GM21723 (cell line): ENCODE measurements at regions not wholly inside any gene's neighbourhood (a gene's known extent, or its start where the extent isn't known, plus 50 kb on each side); places are given as distances from the start of the nearest gene placed in this dataset.

Experiments used
- ATAC-seq: cut with Tn5 transposase; IDR thresholded peaks from one replicate; pipeline ENCODE4 v1.9.1; 2021; ENCODE audit warnings: mild to moderate bottlenecking, moderate library complexity; ENCODE audit not compliant: unreplicated experiment

DNA sequence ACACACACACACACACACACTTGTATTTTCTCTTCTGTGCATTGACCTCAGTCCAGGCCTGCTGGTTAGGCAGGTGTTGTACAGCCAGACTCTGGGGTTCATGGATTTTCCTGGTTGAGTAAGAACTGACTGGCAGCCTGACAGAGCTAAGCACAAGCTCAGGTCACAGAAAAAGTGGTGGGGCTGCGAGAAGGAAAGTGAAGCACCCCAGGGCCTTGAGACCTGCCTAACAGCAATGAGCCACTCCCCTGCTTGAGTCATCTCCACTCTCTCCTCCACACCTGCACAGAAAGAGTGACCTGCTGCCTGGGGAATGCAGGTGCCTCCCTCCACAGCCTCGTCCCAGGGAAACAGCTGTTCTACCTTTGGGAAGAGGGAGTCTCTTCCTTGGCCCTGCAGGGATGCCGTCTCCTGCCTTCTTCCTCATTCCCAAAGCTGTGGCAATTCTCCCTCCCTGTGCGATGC, 91.4 kb upstream of the LGALSL start:
- no peak for ATAC-seq

DNA sequence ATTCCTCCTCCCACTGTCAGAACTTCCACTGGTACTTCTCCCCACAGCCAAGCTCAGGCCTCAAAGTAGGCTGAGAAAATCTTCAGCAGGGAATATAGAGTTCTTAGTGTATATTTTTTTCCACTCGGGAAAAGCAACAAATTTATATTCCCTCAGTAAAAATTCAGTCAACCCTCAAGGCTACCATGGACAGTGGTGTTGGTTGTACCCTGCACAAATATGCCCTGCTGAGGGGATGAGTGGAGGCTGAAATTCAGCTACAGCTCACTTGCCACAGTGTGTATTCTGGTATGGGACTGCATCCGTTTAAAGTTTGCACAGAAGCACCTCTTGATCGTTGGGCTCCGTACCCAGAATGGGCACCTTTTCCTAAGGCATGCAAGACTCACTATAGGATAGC, 90.8 kb upstream of the LGALSL start:
- no peak for ATAC-seq

DNA sequence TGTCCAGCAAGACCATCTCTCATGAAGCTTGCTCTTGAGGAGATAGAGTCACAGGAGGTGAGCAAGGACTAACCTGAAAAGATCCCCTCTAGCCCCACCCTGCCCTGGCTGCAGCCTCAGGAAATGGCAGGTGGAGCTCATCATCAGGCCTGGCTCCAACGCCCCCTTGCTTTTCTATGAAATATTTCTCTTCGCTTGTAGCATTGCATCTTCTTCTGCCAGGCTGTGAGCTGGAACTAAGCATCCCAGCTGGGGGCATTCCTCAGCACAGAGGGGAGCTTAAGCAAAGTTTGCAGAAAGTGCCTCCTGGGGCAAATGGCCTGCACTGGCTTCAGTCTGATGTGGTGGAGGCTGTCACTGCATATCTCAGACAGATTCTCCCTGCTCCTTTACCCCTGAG, 90.1 kb upstream of the LGALSL start:
- no peak for ATAC-seq

DNA sequence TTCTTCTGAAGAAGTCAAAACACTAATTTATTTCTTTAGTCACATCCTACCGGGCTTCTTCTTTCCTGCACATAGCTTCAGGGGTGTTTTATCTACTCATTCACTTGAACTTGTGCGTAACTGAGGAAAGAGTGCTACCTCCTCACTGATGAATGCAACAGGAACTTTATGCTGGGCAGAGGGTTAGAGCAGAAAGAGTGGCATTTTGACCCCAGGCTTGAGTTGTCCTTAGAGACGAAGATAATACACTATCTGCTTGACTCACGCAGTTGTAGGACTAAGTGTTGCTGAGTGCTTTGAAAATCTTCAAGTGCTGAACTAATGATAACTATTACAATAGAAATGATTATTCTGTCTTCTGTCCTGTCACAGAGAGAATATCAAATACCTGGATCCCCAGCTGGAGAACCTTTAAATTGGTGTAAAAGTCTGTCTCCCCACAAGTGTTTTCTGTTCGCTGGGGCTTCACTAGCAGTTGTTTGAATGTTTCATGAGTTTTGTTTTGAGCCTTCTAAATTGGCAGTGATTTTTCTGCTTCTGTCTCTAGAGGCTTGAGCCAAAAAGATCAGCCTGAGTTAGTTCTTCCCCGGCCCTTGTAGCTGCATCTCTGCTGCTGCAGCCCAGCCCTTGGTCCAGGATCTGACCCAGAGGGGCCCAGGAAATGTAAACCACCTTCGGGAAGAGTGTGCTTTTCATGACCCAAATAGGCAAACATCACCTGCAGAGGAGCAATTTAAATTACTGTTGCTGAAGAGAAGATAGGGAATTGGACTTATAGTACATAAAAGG, 86.3 kb upstream of the LGALSL start:
- ATAC-seq = no peak

DNA sequence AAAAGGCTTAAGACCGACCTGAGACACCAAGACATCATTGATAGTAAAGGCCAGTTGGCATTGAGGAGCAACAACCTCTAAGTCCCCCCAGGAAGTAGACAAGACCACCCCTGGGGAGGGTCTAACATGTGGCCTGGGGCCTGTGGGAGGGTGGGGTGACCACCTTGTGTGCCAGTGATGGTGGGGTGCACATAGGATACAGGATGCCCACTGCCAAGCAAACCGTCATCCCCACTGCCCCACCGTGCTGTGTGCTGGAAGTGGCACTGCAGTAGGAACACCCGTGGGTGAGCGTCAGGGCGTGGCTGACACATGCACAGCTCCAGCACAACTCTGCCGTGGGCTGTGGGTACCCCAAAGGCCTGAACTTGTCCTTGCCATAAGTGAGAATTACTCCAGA, 84.3 kb upstream of the LGALSL start:
- ATAC-seq = no peak

DNA sequence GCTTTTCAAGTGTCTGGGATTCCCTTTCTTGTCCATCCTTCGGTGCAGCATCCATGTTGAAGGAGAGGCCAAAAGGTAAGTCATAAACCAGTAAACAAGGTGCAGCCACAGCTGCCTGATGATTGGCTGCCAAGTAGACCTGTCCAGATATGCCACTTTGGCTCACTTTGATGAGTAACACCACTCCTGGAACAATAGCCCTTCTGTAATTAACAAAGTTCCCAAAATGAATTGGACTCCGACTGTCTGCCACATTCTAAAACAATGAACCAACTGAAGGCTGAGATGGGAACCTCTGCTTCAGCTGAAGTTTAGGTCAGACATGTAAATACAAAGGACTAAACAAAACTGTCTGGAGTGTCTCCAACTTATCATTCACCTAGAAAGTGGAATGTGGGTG, 82.2 kb upstream of the LGALSL start:
- no peak for ATAC-seq

DNA sequence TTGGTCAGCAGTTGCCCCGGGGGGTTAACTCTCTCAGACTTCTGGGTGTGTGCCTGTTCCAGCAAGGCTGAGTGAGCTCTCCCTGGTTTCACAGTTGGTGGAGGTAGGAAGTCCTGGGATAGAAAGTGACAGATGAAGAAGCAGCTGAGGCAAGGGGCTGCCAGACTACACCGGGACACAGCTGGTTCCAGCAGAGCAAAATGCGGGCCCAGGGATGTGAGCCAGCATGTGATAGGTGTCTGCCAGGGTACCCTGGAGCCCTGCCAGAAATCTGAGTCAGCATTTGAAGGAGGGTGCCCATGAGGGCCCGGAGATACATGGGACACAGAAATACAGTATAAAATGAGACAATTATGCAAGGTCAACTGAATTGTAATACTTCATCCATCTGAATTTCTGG, 79.3 kb upstream of the LGALSL start:
- no peak for ATAC-seq

DNA sequence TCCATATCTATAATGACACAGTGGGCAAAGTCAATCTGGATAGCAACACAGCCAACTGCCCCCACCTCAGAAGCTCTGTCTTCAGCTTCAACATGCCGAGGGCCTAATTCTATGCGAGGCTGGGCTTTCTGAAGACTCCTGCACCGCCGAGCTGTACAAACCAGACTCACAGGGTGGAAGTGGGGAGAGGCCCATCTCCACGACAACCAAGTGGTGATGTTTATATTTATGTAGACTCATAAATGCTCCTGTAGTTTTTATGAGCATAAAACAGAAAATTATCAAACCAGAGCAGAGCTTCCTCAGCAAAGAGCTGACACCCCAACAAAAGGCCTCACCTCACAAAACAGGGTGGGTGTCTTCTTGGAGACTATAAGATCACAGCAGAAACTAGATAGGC, 77.0 kb upstream of the LGALSL start:
- no peak for ATAC-seq

DNA sequence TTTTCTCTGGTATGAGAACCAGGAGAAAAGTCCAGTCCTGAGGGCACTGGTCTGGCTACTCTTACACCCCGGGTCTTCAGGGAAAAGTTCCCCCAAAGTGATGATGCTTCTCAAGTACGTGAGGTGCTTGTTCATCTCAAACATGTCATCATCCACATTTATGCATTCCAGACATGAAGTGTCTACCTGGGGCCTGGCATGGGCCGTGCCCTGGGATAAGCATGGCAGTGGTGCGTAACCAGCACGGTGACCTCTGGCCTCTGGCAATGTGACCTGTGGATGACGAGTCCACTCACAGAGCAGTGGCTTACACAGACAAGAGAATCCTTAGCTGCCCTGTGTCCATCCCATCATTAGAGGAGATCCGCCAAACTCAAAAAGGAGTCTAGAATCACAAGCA, 74.8 kb upstream of the LGALSL start:
- ATAC-seq = no peak

DNA sequence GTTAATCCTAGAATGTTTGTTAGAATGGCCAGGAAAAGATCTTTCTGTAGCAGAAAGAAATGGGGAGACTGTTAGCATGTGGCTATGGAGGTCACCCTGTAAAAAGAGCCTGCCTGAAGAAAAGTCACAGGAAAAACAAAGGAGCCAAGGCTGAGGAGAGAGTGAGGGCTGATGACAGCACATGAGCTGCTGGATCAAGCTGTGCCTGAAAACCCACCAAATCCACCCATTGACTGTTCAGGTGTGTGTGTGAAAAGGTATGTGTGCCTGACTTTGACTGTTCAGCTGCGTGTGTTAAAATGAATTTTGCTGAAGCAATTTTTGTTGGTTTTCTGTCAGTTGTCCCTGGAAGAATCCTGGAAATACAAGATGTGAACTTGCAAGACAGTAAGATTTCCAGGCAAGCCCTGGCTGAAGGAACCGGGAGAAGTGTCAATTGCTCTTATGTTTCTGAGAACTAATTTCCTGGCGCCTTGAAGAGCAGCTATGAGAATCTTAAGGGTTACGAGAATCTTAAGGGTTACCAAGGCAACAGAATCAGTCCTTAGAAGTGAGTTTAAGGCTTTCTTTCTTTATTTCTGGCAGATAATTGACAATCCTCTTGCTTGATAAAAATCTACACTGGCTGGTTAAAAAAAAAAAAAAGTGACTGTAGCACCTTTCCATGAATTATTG, 73.0 kb upstream of the LGALSL start:
- no peak for ATAC-seq

DNA sequence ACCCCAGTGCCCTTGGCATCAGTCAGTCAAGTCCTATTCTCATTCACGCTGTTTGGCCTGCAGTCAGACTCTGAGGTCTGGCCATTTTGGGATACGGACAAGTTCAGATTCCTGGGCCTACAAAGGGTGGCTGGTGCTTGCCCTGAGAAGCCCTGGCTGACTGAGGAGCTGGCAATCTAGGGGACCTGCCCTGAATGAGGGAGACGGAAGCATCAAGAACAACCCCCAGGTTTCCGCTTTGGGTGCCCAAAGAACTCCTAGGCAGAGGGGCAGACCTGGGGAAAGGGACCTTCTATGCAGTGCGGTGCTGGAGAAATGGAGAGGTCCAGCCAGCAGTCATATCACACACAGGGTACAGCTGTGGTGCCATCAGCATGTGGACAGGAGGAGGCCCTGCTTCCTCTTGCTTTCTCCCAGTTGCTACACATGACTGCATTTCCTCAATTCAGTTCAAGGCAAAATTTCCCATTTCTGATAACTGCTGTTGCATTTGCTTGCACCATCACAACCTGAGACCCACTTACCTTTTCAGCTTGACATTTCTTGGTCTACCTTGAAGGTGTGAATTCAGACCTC, 70.9 kb upstream of the LGALSL start:
- ATAC-seq = no peak

DNA sequence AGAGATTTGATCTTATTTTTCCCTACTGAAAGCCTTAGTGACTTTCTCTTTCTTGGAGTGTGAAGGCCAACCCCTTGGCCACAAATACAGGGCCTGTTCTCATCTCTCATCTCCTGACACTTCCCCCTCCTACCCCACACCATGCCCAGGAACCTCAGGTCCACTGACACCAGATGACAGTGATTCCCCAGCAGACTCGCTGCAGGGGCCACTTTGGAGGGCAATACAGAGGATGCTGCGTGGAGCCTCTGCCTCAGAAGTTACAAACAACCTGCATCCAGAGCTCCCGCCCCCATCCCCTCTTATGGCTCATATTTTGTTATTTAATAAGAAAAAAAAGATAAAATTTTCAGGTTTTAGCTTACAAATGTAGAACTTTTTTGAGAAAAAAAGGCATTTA, 70.1 kb upstream of the LGALSL start:
- no peak for ATAC-seq

DNA sequence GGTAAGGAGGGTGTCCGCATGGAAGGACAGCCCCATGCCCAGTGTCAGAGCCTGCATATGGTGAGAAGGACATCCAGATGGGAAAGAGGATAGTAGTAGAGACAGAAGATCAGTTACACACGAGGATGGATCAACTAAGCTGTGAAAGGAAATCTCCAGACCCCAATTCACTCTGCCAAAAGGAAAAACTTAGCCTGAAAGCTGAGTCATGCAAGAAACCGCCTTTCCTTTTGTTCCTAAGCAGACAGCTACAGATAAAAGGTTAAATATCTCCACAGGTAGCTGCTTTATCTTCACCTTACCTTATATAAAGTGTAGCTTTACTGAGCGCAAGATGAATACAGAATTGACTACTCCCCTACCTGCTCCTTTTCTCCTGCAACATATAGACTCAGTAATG, 67.3 kb upstream of the LGALSL start:
- ATAC-seq = no peak

DNA sequence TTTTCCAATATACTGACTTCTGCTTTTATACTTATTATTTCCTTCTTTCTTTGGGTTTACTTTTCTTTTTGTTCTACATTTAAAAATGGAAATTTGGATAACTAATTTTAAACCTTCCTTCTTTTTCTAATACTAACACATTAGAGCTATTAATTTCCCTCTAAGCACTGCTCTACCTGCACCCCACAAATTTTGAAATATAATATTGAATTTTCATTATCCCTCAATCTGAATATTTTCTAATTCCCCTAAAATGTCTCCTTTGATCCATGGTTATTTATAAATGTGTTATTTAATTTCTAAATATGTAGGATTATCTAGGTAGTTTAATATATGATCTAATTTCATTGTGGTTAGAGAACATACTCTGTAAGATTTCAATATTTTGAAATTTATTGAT, 63.4 kb upstream of the LGALSL start:
- no peak for ATAC-seq

DNA sequence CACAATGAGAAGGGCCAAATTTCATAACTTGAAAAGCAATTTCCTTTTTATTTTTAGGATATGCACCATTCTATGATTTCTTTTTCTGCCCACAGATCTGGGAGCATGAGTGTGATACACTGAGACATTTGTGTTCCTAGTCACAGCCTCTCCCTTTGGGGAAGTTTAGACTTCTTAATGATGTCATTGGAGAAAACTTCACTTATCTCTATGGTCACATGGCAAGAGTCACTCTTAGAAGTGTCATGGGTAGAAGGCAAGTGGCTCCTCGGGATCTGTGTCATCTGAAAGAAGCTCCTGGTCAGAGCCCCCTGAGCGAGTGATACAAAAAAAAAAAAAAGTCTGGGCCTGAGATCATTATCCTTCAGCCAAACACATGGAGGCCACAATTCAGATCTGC, 62.5 kb upstream of the LGALSL start:
- no peak for ATAC-seq

DNA sequence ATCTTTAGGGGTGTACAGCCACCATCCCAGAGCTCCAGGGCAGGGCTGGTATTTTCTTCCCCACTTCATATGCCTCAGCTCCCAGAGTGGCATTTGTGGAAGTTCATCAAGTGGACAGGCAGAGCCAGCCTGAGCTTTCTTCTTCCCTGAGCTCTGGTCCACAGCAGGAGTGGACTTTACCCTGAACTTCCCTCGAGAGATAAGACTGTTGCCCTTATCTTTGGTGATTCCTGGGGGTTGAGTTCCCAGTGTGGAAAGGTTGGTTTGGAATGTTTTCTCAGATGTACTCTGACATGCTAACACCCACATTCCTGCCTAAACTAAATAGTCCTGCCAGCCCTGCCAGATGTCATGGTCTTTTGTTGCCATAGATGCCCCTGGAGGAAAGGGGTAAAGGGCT, 62.0 kb upstream of the LGALSL start:
- ATAC-seq = no peak

DNA sequence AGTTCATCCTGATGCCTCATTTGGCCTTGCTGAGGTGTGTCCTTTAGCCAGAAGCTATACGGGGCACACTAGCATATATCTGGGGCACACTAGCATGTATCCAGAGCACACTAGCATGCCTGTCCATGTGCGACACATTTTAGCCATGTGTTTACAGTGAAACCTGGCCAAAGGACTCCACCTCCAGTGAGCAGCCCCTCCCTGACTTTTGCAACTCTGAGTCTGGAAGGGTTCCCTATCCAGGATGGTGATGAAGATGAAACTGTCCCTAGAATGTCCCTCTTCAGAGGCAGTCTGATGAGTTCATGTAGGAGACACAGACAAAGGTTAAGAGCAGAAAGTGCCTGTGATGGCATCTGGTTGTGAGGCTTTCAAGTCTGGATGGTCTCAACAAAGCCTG, 61.4 kb upstream of the LGALSL start:
- ATAC-seq = no peak

DNA sequence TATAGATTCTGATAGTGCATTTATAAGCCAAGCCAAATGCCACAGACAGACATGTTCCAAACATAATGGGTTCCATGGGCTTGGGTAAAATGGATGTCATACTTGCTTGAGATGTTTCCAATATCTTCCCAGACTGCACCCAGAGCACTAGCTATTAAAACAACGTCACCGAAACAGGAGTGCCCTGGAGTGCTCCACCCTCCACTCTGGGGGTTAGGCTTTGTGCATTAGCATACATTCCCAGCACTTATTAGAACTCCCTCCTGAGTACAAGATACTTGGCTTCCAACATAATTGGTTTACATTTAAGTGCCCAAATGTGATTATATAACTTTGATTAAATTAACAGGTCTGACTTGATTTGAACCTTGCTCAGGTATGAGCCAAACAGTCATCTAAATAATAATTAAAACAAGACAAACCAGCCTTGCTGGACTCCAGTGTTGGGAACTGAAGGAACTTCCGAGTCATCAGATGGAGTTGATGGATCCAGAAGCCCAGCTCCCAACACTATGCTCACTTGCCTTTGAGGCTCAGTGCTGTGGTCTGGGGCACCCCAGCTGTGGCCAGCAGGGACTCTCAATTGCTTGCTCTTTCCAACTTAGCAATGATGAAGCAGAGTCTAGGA, 60.5 kb upstream of the LGALSL start:
- no peak for ATAC-seq

DNA sequence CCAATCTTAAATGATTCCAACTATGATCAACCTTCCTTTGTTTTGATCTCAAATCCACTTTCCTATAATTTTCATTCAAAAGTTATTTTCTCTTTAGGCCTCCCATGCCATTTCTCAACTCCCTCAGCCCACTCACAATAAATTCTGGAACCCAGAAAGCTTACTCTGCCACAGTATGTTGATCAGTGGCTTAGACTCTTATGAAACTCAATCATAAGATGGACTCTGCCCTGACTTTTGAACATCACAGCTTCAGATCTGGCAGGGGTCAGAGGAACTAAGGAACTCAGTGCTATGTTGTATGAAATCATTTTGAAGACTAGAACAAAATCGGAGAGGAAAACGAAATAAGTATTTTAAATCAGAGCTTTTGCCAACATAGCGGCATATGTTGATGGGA, 59.8 kb upstream of the LGALSL start:
- ATAC-seq = no peak

DNA sequence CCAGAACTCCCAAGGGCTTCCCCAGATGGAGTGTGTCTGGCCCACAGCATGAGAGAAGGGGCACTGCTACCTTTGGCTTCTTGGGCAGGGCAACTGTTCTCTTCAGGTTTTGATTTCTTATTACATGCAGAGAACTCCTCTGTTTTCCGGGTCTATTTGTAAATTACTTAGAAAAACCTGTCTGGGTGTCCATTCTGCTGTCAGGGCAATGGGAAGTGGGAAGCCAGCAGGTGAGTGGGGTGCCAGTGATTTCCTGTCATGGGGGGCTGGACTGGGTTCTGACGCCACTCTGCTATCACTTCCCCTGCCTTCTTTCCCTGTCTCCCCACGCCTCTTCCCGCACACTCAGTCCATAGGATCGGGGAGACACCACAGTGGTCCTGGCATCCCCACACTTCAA, 58.0 kb upstream of the LGALSL start:
- ATAC-seq = no peak

DNA sequence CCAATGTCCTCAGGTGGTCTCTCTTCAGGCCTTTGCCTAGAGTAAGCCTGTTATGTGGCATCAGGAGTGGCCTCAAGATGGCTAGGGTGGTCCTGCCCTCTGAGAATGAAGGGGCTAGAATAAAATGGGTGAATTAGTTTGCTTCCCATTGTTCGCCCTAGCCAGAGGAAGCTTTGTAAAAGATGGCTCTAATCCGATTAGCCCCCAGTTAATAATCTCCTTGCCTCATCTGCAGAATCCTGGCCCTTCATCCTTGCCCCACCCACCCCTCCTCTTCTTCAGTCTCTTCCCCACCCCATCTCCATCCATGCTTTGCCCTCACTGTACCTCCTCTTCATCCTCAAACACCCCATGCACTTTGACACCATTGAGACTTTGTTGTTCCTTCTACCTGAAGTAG, 57.4 kb upstream of the LGALSL start:
- no peak for ATAC-seq
